Uterus (tissue), 2 donors: ENCODE measurements at regions not wholly inside any gene's neighbourhood (a gene's known extent, or its start where the extent isn't known, plus 50 kb on each side); places are given as distances from the start of the nearest gene placed in this dataset.

Source experiments
- CTCF ChIP-seq, 4 experiments: fragments of 200-600 bp in 2 of 4; fragments of 450-650 bp in 2 of 4; sonication (generic) in 2 of 4; IDR thresholded peaks; one replicate each; pipeline ENCODE4 v1.5.1; 2016 to 2019; ENCODE audit warnings: antibody characterized with exemption in 4 of 4, mild to moderate bottlenecking in 2 of 4, moderate library complexity in 1 of 4
- POLR2A ChIP-seq, 2 donors: fragments of 450-650 bp; IDR thresholded peaks; one replicate each; pipeline ENCODE4 v1.6.1; 2016; ENCODE audit warnings: antibody characterized with exemption in 2 of 2, mild to moderate bottlenecking in 1 of 2, moderate library complexity in 1 of 2

GRCh38 chr1:8239306-8240023 lies 78.4 kb upstream of the SLC45A1 start:
- TF ChIP-seq CTCF (IDR thresholded peaks at IDR 0.05): no peak
- no peak for TF ChIP-seq POLR2A (IDR thresholded peaks at IDR 0.05)
